22Rv1 (cell line): ENCODE measurements at regions not wholly inside any gene's neighbourhood (a gene's known extent, or its start where the extent isn't known, plus 50 kb on each side); places are given as distances from the start of the nearest gene placed in this dataset.

Source experiments
- H3K27ac ChIP-seq: fragments of 450-650 bp; 2 replicates; pipeline ENCODE4 v1.5.1; 2017
- ZFX ChIP-seq: fragments of 450-650 bp; IDR thresholded peaks from 2 replicates; pipeline ENCODE4 v1.6.1; 2017; ENCODE audit warnings: antibody characterized with exemption, borderline replicate concordance
- TF ChIP-seq, protein P1 (sequence below): fragments of 450-650 bp; IDR thresholded peaks from 2 replicates; pipeline ENCODE4 v1.5.1; 2017; ENCODE audit warnings: mild to moderate bottlenecking

DNA sequence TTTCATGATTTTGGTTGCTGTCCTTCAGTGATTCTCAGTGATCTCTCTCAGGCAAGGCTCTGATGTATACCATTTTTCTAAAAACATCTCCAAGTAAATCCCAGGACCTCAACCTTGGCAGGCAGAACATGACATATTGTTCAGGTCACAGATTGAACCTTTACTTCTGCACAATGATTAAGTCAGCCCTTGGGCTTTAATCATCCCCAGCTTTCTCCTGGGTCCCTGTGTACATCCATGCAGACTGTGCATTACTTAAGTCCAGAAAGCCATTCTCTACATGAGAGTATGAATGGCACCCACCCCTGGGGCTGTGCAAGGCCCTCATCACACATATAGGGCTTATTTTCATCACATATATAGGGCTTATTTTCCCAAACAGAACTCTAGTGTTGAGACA is 58.7 kb upstream of the ADAMTS3 start:
- TF ChIP-seq, protein P1, sequence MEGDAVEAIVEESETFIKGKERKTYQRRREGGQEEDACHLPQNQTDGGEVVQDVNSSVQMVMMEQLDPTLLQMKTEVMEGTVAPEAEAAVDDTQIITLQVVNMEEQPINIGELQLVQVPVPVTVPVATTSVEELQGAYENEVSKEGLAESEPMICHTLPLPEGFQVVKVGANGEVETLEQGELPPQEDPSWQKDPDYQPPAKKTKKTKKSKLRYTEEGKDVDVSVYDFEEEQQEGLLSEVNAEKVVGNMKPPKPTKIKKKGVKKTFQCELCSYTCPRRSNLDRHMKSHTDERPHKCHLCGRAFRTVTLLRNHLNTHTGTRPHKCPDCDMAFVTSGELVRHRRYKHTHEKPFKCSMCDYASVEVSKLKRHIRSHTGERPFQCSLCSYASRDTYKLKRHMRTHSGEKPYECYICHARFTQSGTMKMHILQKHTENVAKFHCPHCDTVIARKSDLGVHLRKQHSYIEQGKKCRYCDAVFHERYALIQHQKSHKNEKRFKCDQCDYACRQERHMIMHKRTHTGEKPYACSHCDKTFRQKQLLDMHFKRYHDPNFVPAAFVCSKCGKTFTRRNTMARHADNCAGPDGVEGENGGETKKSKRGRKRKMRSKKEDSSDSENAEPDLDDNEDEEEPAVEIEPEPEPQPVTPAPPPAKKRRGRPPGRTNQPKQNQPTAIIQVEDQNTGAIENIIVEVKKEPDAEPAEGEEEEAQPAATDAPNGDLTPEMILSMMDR: no peak
- no peak for TF ChIP-seq ZFX
- no peak overlapping the region for H3K27ac ChIP-seq
